NCI-H2081 treated with DMSO at 0.1 percent for 48 hours (cell line): ENCODE measurements at regions not wholly inside any gene's neighbourhood (a gene's known extent, or its start where the extent isn't known, plus 50 kb on each side); places are given as distances from the start of the nearest gene placed in this dataset.
"Not testable (repeated sequence)": the region's sequence is repeated elsewhere in the genome, so short reads cannot be mapped to it uniquely, and the experiment has no call there.

Source experiments
- DNase-seq: peaks from one replicate; lab custom pipeline; 2025; lab: John Stamatoyannopoulos, UW

DNA sequence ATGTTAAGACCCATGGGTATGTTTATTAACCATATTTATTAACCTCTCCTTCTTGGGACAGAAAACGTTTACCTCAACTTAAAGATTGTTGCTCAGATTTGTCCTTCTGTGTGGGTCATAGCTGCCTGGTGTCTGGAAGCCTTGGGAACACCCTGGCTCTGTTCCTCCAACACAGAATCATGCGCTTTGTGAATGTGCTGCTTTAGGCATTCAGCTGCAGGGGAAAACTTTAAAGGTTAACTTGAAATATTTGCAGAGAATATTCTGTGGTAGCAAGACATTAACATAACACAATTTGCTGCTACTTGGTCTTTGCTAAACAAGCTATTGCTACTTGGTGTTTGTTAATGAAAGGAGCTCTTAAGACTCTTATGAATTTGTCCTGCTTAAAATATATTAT is 50.5 kb upstream of the THOC3 start:
- DNase-seq, result not testable (repeated sequence)

DNA sequence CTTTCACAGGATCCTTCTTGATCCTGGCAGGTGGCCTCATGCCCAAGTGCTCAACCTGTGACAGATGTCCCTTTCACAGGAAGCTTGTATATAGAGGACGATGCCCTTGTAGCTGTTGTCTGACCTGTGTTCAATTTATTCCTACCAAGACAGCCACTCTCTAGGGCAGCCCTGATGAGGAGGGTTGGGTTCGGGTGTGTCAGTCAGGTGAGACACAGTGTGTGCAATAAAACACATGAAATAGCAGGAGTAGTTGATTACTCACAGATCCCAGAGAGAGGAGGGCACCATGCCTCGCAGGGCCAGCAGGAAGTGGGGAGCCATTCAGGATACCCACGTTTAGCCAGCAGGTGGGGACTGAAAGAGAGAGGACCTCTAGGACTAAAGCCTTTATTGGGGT is 52.7 kb upstream of the THOC3 start:
- not testable (repeated sequence) for DNase-seq

DNA sequence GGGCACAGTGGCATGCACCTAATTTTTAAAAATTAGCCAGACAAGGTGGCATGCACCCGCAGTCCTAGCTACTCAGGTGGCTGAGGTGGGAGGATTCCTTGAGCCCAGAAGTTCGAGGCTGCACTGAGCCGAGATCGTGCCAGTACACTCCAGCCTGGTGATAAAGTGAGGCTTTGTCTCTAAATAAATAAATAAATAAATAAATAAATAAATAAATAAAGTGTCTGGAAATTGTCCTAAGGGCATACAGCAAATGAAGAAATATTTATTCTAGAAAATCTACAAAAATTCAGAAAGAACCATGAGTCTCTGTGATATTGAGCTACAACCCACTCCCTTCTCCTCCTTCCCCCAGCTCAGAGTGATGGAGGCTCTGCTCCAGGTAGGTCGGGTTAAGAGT is 55.4 kb upstream of the THOC3 start:
- not testable (repeated sequence) for DNase-seq

DNA sequence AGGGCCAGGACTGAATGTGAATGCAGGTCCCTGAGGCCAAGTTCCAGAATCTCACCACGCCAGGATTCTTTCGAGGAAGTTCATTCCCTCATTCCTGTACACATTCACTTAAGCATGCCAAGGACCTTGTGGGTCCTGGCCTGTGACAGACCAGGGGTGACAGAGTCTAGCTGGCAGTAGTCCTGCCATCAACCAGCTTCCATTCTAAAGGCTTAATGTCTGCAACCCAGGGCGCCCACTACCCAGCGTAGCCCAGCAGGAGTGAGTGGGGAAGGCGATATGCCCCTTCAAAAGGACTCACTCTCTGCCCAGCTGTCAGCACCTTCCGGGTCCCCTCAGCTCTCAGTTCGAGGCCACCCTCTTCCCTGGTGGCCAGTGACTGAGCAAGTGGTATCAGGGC is 61.3 kb upstream of the THOC3 start:
- DNase-seq, result not testable (repeated sequence)

DNA sequence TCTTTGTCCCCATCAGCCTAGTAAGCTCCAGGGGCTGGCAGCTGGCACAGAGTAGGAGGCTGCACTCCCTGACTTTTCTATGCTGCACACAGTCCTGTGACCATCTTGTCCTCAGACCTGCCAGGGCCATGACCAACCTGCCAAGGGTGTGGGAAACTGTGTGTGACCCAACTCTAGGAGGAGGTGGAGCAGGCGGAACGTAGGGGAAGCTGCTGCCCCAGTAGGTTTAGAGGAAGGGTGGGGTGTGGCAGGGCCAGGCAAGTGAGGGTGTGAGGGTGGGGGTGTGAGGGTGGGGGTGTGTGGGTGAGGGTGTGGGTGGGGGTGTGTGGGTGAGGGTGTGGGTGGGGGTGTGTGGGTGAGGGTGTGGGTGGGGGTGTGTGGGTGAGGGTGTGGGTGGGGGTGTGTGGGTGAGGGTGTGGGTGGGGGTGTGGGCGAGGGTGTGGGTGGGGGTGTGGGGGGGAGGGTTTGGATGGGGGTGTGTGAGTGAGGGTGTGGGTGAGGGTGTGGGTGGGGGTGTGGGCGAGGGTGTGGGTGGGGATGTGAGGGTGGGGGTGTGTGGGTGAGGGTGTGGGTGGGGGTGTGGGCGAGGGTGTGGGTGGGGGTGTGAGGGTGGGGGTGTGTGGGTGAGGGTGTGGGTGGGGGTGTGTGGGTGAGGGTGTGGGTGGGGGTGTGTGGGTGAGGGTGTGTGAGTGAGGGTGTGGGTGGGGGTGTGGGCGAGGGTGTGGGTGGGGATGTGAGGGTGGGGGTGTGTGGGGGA is 62.4 kb upstream of the THOC3 start:
- not testable (repeated sequence) for DNase-seq

DNA sequence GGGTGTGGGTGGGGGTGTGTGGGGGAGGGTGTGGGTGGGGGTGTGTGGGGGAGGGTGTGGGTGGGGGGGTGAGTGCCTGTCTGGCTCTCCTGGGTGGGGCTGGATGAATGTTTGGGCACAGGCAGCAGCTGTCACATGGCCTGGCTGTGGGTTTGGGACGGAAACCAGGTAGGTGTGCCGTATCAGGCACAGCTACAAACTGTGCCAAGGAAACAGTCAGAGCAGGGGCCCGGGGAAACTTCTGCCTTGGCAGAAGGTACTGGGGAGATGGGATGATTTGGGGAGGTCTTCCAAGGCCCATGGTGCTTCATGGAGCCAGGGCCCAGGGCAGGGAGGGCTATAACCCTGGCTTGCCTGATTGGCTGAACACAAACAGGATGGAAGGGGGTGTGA is 63.0 kb upstream of the THOC3 start:
- not testable (repeated sequence) for DNase-seq

DNA sequence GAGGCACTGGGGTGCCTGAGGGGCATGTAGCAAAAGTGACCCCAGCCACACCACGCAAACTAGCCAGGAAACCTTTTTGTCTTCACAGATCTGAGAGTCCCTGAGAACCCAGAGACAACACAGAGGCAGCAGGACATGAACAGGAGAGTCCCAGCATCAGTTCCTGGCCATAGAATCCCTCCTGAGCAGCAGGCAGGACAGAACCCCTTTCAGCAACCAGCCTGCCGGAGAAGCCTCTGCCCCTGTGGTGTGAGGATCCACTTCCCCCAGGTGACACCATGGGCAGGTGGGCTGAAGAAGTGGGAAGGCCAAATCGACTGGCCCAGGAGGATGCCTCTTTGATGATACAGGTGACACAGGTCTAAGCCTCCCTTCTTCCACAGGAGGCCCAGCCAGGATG is 65.1 kb upstream of the THOC3 start:
- DNase-seq, result not testable (repeated sequence)

DNA sequence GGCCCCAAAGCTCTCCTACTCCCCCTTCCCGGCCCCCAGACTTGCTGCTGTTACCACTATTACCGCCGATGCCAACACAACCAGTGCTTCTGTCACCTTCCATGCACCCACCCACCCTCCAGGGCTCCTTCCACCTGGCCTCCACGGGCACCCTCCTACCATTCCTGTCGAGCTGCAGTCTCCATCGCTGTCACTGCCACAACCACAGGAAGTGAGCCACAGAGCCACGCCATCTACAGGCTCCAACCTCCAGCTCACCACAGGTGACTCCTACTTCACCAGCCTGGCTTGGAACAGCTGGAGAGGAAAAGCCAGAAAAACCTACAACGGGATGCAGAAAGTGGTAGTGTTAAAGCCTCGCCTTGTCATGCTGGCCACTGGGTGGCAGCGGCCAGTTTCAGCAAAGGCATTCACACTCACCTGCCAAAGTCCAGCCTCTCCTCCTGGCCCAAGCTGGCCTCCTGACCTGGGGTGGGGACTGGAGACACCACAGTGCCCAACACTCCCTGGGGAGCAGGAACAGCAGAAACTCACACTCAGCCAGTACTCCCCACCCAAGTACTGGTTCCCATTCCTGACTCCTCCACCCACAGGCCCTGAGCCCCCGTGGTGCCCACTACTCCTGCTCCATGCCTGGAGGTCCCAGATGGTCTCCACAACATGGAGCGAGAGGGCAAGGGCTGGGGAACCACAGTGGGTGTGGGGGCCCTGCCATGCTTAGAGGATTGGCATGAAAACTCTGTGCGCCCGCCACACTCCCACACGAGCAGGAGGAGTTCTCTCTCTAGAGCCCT is 66.5 kb upstream of the THOC3 start:
- DNase-seq, result not testable (repeated sequence)

DNA sequence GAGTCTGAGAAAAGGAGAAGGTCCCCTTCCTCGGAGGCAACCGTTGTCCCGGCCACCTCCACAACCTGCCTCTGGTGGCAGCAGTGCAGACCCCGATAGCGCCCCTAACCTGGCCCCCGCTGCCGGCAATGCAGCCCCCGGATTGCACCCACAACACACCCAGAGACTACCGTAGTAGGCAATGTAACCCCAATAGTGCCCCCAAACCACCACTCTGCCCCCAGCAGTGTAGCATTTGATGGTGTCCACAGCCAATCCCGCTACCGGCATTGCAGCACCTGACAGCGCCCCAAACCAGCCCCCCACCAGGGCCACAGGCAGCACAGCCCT is 67.1 kb upstream of the THOC3 start:
- DNase-seq, result not testable (repeated sequence)

DNA sequence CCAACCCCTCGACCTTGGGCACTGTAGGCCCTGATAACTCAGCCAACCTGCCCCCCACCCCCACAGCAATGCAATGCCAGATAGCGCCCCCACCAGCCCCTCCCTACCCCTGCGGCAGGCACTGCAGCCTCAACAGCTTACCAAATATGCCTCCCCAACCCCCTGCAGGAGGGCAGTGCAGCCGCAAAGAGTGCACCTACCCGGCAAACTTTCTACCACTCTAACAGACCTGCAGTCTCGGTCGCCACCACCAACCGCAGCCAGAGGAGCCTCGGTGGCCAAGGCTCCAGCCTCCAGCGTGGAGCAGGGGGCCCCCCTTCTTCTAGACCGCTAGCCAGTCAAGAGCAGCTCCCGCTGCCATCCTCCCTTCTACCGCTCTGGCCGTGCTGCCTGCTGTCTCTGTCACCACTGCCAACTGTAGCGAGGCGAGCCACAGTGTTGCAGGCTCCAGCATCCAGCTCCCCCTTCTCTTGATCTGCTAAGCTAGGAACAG is 67.7 kb upstream of the THOC3 start:
- not testable (repeated sequence) for DNase-seq

DNA sequence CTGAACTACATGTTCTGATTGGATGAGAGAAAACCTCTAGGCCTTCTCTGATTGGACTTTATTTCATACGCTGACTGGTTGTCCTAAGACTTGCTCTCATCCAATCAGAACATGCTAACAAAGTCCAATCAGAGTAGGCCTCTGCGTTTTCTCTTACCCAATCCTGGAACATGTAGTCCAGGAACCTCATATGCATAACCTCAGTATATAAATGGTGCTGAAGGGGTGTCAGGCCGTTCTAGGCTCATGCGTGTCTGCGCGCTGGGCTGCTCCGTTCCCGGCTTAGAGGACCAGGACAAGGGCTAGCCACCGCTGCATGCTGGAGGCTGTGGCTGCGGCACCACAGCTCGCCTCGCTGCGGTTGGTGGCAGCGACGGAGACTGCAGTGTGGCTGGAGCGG is 68.3 kb upstream of the THOC3 start:
- not testable (repeated sequence) for DNase-seq

DNA sequence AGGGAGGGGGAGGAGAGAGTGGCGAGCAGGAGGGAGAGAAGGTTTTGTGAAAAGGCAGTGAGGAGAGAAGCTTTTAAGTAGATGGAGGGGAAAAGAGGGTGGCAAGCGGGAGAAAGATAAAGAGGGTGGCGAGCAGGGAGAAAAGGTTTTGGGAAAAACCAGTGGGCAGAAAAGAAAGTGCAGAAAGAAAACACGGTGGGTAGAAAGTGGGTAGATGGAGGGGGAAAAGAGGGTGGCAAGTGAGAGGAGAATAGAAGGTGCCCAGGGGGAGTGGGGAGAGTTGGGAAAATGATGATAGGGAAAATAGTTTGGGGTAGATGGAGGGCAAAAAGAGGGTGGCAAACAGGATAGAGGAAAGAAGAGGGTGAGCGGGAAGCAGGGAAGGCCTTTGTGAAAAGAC is 69.1 kb upstream of the THOC3 start:
- not testable (repeated sequence) for DNase-seq

DNA sequence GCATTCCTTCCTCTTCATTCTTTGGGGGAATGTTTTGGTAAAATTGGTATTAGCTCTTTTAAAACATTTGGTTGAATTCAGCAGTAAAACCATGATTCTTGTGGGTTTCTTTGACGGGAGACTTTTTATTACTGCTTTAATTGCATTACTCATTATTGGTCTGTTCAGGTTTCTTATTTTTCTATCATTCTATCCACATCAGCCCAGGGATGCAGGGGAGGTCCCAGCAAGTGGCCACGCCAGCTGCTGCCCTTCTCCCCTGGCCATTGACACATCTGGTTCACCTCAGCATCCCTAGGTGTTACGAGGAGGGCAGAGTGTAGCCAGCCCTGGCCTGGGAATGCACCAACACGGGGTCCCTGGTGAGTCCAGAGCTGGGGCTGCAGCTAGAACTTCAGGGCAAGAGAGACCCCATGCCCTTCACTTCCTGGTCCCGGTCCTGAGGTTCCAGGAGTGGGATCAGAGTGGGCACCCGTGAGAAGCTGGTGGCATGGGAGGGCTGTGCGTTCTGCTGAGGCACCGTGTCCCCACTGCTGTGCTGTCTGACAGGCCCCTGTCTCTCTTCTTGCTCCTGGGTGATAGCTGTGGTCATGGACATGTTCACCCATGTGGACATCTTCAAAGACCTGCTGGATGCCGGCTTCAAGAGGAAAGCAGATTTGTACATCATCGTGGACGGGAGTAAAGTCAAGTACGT is 72.1 kb upstream of the THOC3 start:
- DNase-seq, result not testable (repeated sequence)

DNA sequence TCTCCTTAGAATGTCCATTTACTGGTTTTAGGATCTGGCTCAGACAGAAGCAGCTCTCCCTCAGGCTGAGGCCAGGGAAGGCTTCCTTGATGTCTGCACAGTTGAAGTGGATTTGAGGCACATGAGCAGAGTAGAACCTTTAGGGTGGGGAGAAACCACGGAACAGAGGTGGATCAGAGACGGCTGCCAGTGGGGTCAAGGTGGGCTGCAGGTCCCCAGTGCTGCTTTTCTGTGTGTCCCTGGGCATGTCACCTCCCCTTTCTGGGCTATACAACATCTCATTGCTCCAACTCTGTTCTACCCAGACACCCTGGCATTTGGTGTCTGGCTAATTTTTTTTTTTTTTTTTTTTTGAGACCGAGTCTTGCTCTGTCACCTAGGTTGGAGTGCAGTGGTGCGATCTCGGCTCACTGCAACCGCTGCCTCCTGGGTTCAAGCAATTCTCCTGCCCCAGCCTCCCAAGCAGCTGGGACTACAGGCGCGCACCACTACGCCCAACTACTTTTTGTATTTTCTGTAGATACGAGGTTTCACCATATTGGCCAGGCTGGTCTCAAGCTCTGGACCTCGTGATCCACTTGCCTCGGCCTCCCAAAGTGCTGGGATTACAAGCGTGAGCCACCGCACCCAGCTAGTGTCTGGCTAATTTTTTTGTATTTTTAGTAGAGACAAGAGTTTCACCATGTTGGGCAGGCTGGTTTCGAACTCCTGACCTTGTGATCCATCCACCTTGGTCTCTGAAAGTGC is 73.3 kb upstream of the THOC3 start:
- DNase-seq, result not testable (repeated sequence)

DNA sequence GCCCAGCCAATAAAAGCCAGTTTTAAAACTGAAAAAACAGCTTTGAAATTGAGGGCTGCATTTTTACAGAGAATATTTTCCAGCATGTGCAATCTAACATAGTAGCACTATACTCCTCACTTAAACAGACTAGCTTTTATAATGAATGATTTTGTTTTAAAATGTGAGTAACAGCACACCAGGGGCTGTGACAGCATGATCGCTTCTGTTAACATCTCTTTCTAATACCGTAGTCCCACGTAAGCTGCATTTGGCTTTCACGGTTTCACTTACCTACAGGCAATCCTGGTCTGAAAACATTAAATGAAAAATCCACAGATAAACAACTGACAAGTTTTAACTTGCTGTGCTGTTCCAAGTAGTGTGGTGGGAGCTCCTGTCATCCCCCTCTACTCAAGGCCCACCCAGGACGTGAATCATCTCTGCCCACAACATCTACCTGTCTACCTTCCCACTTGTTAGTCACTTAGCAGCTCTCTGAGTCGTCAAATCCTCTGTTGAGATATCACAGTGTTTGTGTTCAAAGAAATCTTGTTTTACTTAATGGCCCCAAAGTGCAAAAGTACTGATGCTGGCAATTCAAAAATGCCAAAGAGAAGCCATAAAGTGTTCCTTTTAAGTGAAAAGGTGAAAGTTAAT is 74.0 kb upstream of the THOC3 start:
- not testable (repeated sequence) for DNase-seq

DNA sequence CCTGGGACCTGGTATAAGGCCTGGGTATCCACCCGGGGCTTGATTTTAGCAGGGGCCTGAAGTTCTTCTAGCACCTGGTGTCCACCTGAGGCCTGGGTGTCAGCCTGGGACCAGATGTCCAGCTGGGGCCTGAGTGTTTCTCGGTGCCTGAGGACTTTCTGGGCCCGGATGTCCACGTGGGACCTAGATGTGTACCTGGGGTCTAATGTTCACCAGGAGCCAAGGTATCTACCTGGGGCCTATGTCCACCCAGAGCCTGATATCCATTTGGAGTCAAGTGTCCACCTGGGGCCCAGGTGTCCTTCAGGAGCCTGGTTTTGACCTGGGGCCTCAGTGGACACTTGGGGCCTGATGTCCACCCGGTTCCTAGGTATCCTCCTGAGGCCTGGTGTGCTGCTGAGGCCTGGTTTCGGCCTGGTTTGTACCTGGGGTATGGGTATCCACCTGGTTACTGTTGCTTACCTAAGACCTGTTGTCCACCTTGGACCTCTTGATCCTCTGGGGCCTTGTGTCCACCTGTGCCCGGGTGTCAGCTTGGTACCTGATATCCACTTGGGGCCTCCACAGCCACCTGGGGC is 75.2 kb upstream of the THOC3 start:
- not testable (repeated sequence) for DNase-seq

DNA sequence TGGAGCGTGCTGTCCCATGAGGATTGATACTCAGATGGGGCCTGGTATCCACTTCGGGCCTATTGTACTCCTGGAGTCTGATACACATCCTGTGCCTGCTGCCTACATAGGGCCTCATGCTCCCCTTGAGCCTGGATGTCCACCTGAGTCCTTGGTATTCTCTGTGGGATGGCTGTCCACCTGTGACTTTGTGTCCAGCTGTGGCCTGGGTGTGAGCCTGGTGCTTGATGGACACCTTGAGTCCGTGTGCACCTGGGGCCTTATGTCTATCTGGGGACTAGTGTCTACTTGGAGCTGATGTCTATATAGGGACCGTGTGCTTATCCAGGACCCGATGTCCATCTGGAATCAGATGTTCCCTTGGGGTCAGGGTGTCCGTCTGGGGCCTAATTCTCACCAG is 75.9 kb upstream of the THOC3 start:
- DNase-seq, result not testable (repeated sequence)

DNA sequence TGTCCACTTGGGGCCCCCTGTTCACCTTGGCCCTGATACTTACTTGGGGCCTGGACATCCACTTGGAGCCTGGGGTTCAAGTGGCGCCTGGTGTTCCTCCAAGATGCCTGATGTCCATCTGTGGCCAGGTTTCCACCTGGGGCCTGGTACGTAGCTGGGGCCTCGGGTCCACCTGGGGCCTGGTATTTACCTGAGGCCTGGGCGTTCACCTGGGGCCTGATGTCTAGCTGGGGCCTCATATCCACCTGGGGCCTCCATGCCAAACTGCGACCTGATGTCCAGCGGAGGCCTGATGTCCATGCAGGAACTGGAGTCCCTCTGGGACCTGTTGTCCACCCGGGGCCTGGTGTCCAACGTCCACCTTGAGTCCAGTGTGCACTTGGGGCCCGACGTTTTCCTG is 76.3 kb upstream of the THOC3 start:
- not testable (repeated sequence) for DNase-seq

DNA sequence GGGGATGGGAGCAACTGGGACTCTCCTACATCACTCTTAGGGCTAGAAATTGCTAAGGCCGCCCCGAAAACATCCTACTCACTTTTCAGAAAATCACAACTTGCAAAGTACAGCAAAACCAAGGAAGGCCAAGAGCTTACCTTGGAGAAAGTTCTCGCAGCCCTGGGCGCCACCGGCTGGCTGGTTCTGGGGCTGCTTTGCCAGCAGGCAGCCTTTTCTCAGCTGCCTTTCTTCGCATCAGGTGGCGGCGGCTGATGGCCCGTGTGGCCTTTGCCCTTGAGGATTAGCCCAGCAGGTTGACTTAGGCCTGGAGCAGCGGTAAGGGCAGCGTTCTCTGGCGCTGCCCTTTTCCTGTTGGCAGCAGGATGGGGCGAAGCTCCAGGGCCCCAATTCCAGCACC is 77.3 kb upstream of the THOC3 start:
- not testable (repeated sequence) for DNase-seq

DNA sequence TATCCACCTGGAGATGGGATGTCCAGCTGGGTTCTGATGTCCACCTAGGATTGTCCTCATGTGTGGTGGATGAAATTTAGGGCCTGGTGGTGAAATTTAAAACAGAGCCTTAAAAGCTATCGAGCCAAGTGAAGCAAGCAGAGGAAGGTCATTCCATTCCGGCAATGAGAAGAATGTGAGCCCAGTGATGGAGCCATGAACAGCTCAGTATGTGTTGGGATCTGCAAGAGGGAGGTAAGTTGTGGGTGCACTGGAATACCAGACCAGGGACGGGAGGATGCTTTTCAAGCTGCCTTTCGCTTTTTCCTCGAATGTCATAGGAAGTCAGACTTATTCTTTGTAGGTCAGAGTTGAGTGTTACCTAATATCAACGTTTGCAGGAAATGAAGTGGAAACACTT is 80.6 kb upstream of the THOC3 start:
- DNase-seq, result not testable (repeated sequence)
